ENCODE measurements at regions not wholly inside any gene's neighbourhood (a gene's known extent, or its start where the extent isn't known, plus 50 kb on each side); places are given as distances from the start of the nearest gene placed in this dataset.

- TF ChIP-seq CTCF (IDR thresholded peaks at IDR 0.05), result no peak
- no peaks in the 10 kb centered on the region for H3K36me3 Mint-ChIP-seq (ENCODE audit: low read depth)
- Histone ChIP-seq H3K4me1 (ENCODE audit: insufficient read depth, low read length) (no peaks in the 10 kb centered on the region), H3K9me3 (ENCODE audit: control insufficient read depth in 1 of 2, insufficient read depth in 1 of 2, low read length in 2 of 2) (peaks cover 0 to 5% of the 10 kb centered on the region in 2 experiments), H3K36me3 (ENCODE audit: insufficient read depth, low read length) (no peaks in the 10 kb centered on the region), H3K4me3 (ENCODE audit: low read length) (no peak overlapping the region), H3K27ac (ENCODE audit: low read depth in 1 of 2, low read length in 2 of 2) (no peak overlapping the region), H3K27me3 (ENCODE audit: control insufficient read depth in 1 of 2, insufficient read depth in 2 of 2, low read length in 2 of 2) (no peaks in the 10 kb centered on the region)
- H3K4me3 Mint-ChIP-seq, result no peak overlapping the region
- ATAC-seq (ENCODE audit: poor library complexity), result no peak
- POLR2A ChIA-PET, result no interaction called here
- CTCF ChIA-PET, result no interaction called here
- H3K9me3 Mint-ChIP-seq, result peaks cover 2% of the 10 kb centered on the region
- intact Hi-C loops (cut with DNase I, micrococcal nuclease), result no loop called here
- H3K27me3 Mint-ChIP-seq, result no peaks in the 10 kb centered on the region
- no peak overlapping the region for H3K27ac Mint-ChIP-seq
- no peaks in the 10 kb centered on the region for H3K4me1 Mint-ChIP-seq (ENCODE audit: low read depth)
- no peak for DNase-seq
These were observed 256.1 kb downstream of the INHBA start for GRCh38 chr7:41446606-41447449.

GRCh38 chr7:41445946-41446345 lies 256.9 kb downstream of the INHBA start:
- ChIA-PET CTCF (no interaction called here), POLR2A (no interaction called here)
- Histone ChIP-seq H3K4me1 (ENCODE audit: insufficient read depth, low read length) (no peaks in the 10 kb centered on the region), H3K27ac (ENCODE audit: low read depth in 1 of 2, low read length in 2 of 2) (no peak overlapping the region), H3K4me3 (ENCODE audit: low read length) (no peak overlapping the region), H3K27me3 (ENCODE audit: control insufficient read depth in 1 of 2, insufficient read depth in 2 of 2, low read length in 2 of 2) (no peaks in the 10 kb centered on the region), H3K9me3 (ENCODE audit: control insufficient read depth in 1 of 2, insufficient read depth in 1 of 2, low read length in 2 of 2) (peaks cover 0 to 5% of the 10 kb centered on the region in 2 experiments), H3K36me3 (ENCODE audit: insufficient read depth, low read length) (no peaks in the 10 kb centered on the region)
- peaks cover 2% of the 10 kb centered on the region for H3K9me3 Mint-ChIP-seq
- no peak overlapping the region for H3K4me3 Mint-ChIP-seq
- no peak overlapping the region for H3K27ac Mint-ChIP-seq
- DNase-seq, result no peak
- H3K27me3 Mint-ChIP-seq, result no peaks in the 10 kb centered on the region
- no peak for TF ChIP-seq CTCF (IDR thresholded peaks at IDR 0.05)
- H3K36me3 Mint-ChIP-seq (ENCODE audit: low read depth), result no peaks in the 10 kb centered on the region
- intact Hi-C loops (cut with DNase I, micrococcal nuclease), result no loop called here
- no peaks in the 10 kb centered on the region for H3K4me1 Mint-ChIP-seq (ENCODE audit: low read depth)
- ATAC-seq (ENCODE audit: poor library complexity), result no peak

GRCh38 chr7:41445432-41445831 lies 257.5 kb downstream of the INHBA start:
- Mint-ChIP-seq H3K27me3 (no peaks in the 10 kb centered on the region), H3K9me3 (peaks cover 2% of the 10 kb centered on the region), H3K36me3 (ENCODE audit: low read depth) (no peaks in the 10 kb centered on the region), H3K27ac (no peak overlapping the region), H3K4me3 (no peak overlapping the region), H3K4me1 (ENCODE audit: low read depth) (no peaks in the 10 kb centered on the region)
- Histone ChIP-seq H3K4me1 (ENCODE audit: insufficient read depth, low read length) (no peaks in the 10 kb centered on the region), H3K36me3 (ENCODE audit: insufficient read depth, low read length) (no peaks in the 10 kb centered on the region), H3K27ac (ENCODE audit: low read depth in 1 of 2, low read length in 2 of 2) (no peak overlapping the region), H3K27me3 (ENCODE audit: control insufficient read depth in 1 of 2, insufficient read depth in 2 of 2, low read length in 2 of 2) (no peaks in the 10 kb centered on the region), H3K4me3 (ENCODE audit: low read length) (no peak overlapping the region), H3K9me3 (ENCODE audit: control insufficient read depth in 1 of 2, insufficient read depth in 1 of 2, low read length in 2 of 2) (peaks cover 0 to 5% of the 10 kb centered on the region in 2 experiments)
- DNase-seq, result no peak
- TF ChIP-seq CTCF (IDR thresholded peaks at IDR 0.05), result no peak
- intact Hi-C loops (cut with DNase I, micrococcal nuclease), result no loop called here
- POLR2A ChIA-PET, result no interaction called here
- CTCF ChIA-PET, result no interaction called here
- no peak for ATAC-seq (ENCODE audit: poor library complexity)
